ENCODE measurements at regions not wholly inside any gene's neighbourhood (a gene's known extent, or its start where the extent isn't known, plus 50 kb on each side); places are given as distances from the start of the nearest gene placed in this dataset.

DNA sequence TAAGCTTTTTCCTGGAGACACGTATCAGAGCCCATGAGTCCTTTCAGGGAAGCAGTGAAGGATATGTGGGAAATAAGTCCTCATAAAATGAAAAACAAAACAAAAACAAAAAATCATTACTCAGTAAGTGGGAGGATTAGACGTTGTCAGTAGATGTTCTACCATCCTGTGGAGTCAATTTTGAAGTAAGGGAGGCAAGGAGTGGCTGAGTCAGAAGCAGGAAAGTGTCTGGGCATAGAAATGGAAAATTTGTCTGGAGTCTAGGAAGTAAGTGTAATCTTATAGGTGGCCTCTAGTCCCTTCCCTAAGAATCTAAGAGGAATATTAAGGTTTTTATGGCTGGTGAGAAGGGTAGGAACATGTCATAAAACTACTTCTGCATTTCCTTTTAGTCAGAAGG is 339.8 kb upstream of the SEMA6D start:
- ChIA-PET POLR2A (no interaction called here), CTCF (ENCODE audit: low intra/inter-chr PET ratio, low total read pairs) (no interaction called here)
- ATAC-seq: no peak
- Histone ChIP-seq H3K27me3 (ENCODE audit: control insufficient read depth in 1 of 2, insufficient read depth in 2 of 2, low read length in 2 of 2) (no peaks in the 10 kb centered on the region), H3K27ac (ENCODE audit: extremely low read length, insufficient read depth, low read length) (no peak overlapping the region), H3K9ac (ENCODE audit: insufficient read depth, low read depth, low read length) (no peak overlapping the region), H3K36me3 (replicated peaks in 1 of 2; ENCODE audit: control insufficient read depth in 1 of 2, insufficient read depth in 2 of 2, low read length in 2 of 2) (no peaks in the 10 kb centered on the region), H3K4me1 (ENCODE audit: insufficient read depth, low read length) (no peaks in the 10 kb centered on the region), H3K79me2 (ENCODE audit: insufficient read depth, low read length) (no peaks in the 10 kb centered on the region), H4K20me1 (ENCODE audit: insufficient read depth, low read length) (no peaks in the 10 kb centered on the region), H3K4me2 (ENCODE audit: low read depth, low read length) (no peak overlapping the region), H2AFZ (ENCODE audit: low read length) (no peak overlapping the region), H3K4me3 (replicated peaks in 1 of 3; ENCODE audit: insufficient read depth in 1 of 3, low read depth in 2 of 3, low read length in 3 of 3) (no peak overlapping the region), H3K9me3 (ENCODE audit: low read length) (peaks cover 18% of the 10 kb centered on the region)
- in situ Hi-C loops (cut with HindIII; ENCODE audit: extremely low pct_ligation_motif_present, low pct_unique_long_range_greater_than_20kb): no loop called here
- FAIRE-seq: no peak
- TF ChIP-seq NCOA1 (CRISPR knock-in tag; IDR thresholded peaks at IDR 0.05) (no peak), NFE2L2 (IDR thresholded peaks at IDR 0.05; ENCODE audit: low read length) (no peak), ZNF841 (CRISPR knock-in tag; IDR thresholded peaks at IDR 0.05; ENCODE audit: borderline replicate concordance) (no peak), MTF1 (CRISPR knock-in tag; IDR thresholded peaks at IDR 0.05) (no peak), ZNF343 (CRISPR knock-in tag; IDR thresholded peaks at IDR 0.05) (no peak)
- TF ChIP-seq, protein P1, sequence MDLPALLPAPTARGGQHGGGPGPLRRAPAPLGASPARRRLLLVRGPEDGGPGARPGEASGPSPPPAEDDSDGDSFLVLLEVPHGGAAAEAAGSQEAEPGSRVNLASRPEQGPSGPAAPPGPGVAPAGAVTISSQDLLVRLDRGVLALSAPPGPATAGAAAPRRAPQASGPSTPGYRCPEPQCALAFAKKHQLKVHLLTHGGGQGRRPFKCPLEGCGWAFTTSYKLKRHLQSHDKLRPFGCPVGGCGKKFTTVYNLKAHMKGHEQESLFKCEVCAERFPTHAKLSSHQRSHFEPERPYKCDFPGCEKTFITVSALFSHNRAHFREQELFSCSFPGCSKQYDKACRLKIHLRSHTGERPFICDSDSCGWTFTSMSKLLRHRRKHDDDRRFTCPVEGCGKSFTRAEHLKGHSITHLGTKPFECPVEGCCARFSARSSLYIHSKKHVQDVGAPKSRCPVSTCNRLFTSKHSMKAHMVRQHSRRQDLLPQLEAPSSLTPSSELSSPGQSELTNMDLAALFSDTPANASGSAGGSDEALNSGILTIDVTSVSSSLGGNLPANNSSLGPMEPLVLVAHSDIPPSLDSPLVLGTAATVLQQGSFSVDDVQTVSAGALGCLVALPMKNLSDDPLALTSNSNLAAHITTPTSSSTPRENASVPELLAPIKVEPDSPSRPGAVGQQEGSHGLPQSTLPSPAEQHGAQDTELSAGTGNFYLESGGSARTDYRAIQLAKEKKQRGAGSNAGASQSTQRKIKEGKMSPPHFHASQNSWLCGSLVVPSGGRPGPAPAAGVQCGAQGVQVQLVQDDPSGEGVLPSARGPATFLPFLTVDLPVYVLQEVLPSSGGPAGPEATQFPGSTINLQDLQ (CRISPR knock-in tag; IDR thresholded peaks at IDR 0.05): no peak
- TF ChIP-seq, protein P2, sequence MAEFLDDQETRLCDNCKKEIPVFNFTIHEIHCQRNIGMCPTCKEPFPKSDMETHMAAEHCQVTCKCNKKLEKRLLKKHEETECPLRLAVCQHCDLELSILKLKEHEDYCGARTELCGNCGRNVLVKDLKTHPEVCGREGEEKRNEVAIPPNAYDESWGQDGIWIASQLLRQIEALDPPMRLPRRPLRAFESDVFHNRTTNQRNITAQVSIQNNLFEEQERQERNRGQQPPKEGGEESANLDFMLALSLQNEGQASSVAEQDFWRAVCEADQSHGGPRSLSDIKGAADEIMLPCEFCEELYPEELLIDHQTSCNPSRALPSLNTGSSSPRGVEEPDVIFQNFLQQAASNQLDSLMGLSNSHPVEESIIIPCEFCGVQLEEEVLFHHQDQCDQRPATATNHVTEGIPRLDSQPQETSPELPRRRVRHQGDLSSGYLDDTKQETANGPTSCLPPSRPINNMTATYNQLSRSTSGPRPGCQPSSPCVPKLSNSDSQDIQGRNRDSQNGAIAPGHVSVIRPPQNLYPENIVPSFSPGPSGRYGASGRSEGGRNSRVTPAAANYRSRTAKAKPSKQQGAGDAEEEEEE (CRISPR knock-in tag; IDR thresholded peaks at IDR 0.05; ENCODE audit: borderline replicate concordance): no peak
- BruUV-seq (replicated peaks): no TSS peak
- no peak for DNase-seq (ENCODE audit: low spot score)
- WGBS (ENCODE audit: low lambda C conversion rate): 2% methylated on average over 2 of the region's 2 CpGs
- intact Hi-C loops (cut with micrococcal nuclease; ENCODE audit: unreplicated experiment): no loop called here
